Fibroblast of skin of left biceps (primary cell): ENCODE measurements at regions not wholly inside any gene's neighbourhood (a gene's known extent, or its start where the extent isn't known, plus 50 kb on each side); places are given as distances from the start of the nearest gene placed in this dataset.

Experiments
- DNase-seq, 2 experiments: peaks; one replicate each; pipeline ENCODE4 v3.0.0-alpha.2; 2013; ENCODE audit warnings: low read depth in 2 of 2

GRCh38 chr2:173818285-173818684 lies 146.9 kb downstream of the SP3 start:
- no peak for DNase-seq

DNA sequence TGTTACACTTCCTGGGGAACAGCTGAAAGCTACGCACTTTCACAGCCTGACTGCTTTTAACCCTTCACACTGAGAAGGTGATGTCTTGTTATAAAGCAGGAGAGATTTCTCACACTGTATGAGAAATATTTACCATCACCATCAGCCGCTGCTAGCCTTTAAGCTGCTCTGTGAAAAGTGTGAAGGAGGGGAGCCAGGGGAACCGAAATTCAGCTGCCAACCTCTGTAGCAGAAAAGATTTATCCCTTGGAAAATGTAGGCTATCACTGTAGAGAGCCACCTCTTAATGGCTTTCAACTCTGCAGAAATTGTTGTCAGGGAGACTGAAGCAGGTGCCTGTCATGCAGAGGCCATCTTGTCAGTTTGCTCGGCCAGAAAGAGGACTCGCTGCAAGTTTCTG lies 145.3 kb downstream of the SP3 start:
- no peak for DNase-seq

DNA sequence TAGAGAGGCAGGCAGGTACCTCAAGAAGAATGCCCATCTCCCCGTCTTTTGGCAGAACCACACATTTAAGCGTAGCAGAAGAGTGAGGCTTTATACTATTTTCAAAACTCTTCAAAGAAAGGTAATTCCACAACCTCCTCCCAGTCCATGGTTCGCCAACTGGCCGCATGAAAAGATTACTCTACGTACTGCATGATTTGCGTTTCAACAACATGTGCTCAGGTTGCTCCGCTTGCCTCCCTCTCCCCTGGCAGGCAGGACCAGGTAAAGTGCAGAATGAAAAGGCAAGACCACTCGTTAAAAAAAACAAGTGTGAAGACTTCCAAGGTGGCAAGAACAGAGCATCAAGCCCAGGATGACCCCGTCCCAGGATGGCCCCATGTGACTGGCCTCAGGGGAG lies 143.7 kb downstream of the SP3 start:
- DNase-seq: no peak

GRCh38 chr2:173822889-173823542 lies 142.2 kb downstream of the SP3 start:
- DNase-seq: no peak

DNA sequence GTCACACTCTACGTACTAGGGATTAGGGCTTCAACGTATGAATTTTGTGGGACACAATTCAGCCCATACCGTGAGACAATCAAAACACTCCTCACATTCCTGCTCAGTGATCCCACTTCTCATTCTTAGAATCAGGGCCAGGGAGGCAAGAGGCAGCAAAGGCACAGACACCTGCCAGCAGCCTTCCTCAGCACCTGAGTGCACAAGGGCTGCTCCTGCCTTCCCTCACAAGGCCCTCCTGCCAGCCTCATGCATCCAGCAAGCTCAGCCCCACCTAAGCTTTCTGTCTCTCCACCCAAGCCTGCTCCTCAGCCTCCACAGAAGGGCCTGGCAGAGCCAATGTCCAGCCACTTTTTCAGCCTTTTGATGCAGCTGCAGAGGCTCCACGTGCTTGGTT lies 141.6 kb downstream of the SP3 start:
- no peak for DNase-seq

- peak; percentile 73 to 76 for DNase-seq
Observed at GRCh38 chr2:173828189-173829142, 136.7 kb downstream of the SP3 start.

- no peak for DNase-seq
Observed at GRCh38 chr2:173829727-173830126, 135.4 kb downstream of the SP3 start.

DNA sequence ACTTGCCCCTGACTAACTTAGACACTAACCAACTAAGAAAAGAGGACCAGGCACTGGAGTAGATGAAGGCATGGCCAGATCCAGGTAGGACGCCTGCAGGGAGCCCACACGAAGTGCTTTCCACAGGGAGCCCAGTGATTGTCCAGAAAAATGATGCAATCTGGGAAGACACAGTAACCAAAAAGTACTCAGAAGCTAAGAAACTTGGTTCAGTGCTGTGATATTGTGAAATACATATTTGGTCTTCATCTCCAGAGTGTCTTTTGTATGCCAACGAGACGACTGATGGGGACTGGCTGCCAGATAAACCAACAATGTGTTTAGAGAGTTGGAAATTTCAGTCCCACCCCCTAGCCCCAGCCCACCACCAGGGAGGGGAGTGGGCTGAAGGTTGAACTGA lies 135.0 kb downstream of the SP3 start:
- DNase-seq: no peak

GRCh38 chr2:173831312-173832229 lies 133.6 kb downstream of the SP3 start:
- peak in 1 of 2 experiments; percentile 24 for DNase-seq

- DNase-seq: no peak
Observed at GRCh38 chr2:173834141-173834540, 131.0 kb downstream of the SP3 start.

- no peak for DNase-seq
Observed at GRCh38 chr2:173835726-173836125, 129.4 kb downstream of the SP3 start.

- no peak for DNase-seq
Observed at GRCh38 chr2:173841110-173841509, 124.1 kb downstream of the SP3 start.

- DNase-seq: no peak
Observed at GRCh38 chr2:173843526-173843925, 121.6 kb downstream of the SP3 start.

DNA sequence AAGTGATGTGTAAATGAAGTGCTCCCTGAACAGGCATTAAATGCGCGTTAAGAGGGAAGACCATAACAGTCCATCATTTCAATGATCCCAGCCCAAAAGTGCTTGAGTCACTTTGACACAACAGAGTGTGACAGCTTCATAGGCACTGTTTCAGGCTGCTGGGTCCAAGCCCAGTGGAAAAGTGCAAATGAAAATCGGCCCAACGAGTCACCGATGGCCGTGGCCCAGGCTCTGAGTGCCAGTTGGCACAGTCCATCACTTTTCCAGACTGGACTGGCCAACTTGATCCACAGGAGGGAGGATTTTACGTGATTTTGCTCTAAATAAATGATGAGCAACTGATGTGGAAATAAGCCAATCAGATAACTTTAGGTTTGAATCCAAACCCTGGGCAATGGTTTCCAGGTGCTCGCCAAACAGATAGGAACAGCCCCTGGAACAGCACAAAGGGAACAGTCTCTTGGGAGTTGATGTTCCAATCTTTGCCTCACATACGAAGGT lies 114.0 kb downstream of the SP3 start:
- peak; percentile 19 to 30 for DNase-seq

GRCh38 chr2:173854141-173854540 lies 111.0 kb downstream of the SP3 start:
- no peak for DNase-seq

- DNase-seq: no peak
Observed at GRCh38 chr2:173854840-173855239, 110.3 kb downstream of the SP3 start.

DNA sequence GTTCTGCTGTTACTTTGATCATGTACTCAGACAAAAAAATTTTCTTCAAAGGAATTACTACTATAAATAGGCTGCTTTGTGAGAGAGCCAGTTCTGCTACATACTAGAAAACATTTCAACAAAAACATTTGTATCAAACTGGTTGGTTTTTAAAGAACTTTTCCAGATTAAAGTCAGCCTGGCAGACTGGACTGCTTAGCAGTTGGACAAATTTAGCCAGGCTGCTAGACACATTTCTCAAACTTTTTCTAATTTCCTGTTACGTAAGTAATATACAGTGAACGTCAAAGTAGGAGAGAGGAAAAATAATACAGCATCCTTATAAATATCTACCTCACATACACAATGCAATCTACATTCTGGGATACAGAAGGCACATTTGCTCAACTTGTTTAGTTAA lies 109.5 kb downstream of the SP3 start:
- DNase-seq: no peak
